ENCODE measurements at regions not wholly inside any gene's neighbourhood (a gene's known extent, or its start where the extent isn't known, plus 50 kb on each side); places are given as distances from the start of the nearest gene placed in this dataset.

- TF ChIP-seq TARDBP (IDR thresholded peaks at IDR 0.05): no peak
- no peak for TF ChIP-seq BHLHE40 (IDR thresholded peaks at IDR 0.05; ENCODE audit: borderline replicate concordance)
- TF ChIP-seq HDGF (IDR thresholded peaks at IDR 0.05; ENCODE audit: borderline replicate concordance): no peak
- no peak for TF ChIP-seq FOXM1 (IDR thresholded peaks at IDR 0.05; ENCODE audit: borderline replicate concordance)
- no peak for TF ChIP-seq NFRKB (IDR thresholded peaks at IDR 0.05)
- TF ChIP-seq SP1 (IDR thresholded peaks at IDR 0.05): no peak
- no peak for TF ChIP-seq FOXA1 (IDR thresholded peaks at IDR 0.05)
- TF ChIP-seq ELF4 (IDR thresholded peaks at IDR 0.05): no peak
These were observed 169.7 kb upstream of the CDH5 start for GRCh38 chr16:66196770-66197169.

All from HEK293T (cell line).